ENCODE measurements at regions not wholly inside any gene's neighbourhood (a gene's known extent, or its start where the extent isn't known, plus 50 kb on each side); places are given as distances from the start of the nearest gene placed in this dataset.

- ChIA-PET CTCF (no interaction called here), POLR2A (no interaction called here)
- Histone ChIP-seq H3K27me3 (replicated peaks; ENCODE audit: control insufficient read depth, insufficient read depth, low read length) (no peaks in the 10 kb centered on the region), H3K4me1 (no peaks in the 10 kb centered on the region), H3K36me3 (ENCODE audit: control insufficient read depth, insufficient read depth, low read length) (no peaks in the 10 kb centered on the region), H3K9me3 (no peaks in the 10 kb centered on the region), H3K4me3 (ENCODE audit: low read depth, low read length) (no peak overlapping the region)
- no peak for TF ChIP-seq CTCF (IDR thresholded peaks at IDR 0.05; ENCODE audit: insufficient read depth in 1 of 2, low read depth in 1 of 2, low read length in 1 of 2, severe bottlenecking in 1 of 2, unreplicated experiment in 1 of 2)
- no peak for DNase-seq
- Mint-ChIP-seq H3K4me1 (ENCODE audit: low read depth, unreplicated experiment) (no peaks in the 10 kb centered on the region), H3K36me3 (ENCODE audit: insufficient read depth, unreplicated experiment) (no peaks in the 10 kb centered on the region), H3K4me3 (ENCODE audit: unreplicated experiment) (no peak overlapping the region), H3K9me3 (ENCODE audit: unreplicated experiment) (no peaks in the 10 kb centered on the region), H3K27ac (ENCODE audit: unreplicated experiment) (no peak overlapping the region), H3K27me3 (ENCODE audit: insufficient read depth, unreplicated experiment) (peaks cover 8% of the 10 kb centered on the region)
- BruUV-seq (replicated peaks), result no TSS peak
- intact Hi-C loops (cut with micrococcal nuclease; ENCODE audit: unreplicated experiment), result no loop called here
Measured at GRCh38 chr1:229851511-229851910, 215.5 kb upstream of the GALNT2 start.

GRCh38 chr1:229853751-229854150 lies 213.3 kb upstream of the GALNT2 start:
- Mint-ChIP-seq H3K4me1 (ENCODE audit: low read depth, unreplicated experiment) (no peaks in the 10 kb centered on the region), H3K27me3 (ENCODE audit: insufficient read depth, unreplicated experiment) (peaks cover 8% of the 10 kb centered on the region), H3K9me3 (ENCODE audit: unreplicated experiment) (no peaks in the 10 kb centered on the region), H3K36me3 (ENCODE audit: insufficient read depth, unreplicated experiment) (no peaks in the 10 kb centered on the region), H3K4me3 (ENCODE audit: unreplicated experiment) (no peak overlapping the region), H3K27ac (ENCODE audit: unreplicated experiment) (no peak overlapping the region)
- intact Hi-C loops (cut with micrococcal nuclease; ENCODE audit: unreplicated experiment), result no loop called here
- Histone ChIP-seq H3K36me3 (ENCODE audit: control insufficient read depth, insufficient read depth, low read length) (no peaks in the 10 kb centered on the region), H3K9me3 (no peaks in the 10 kb centered on the region), H3K4me3 (ENCODE audit: low read depth, low read length) (no peak overlapping the region), H3K27me3 (replicated peaks; ENCODE audit: control insufficient read depth, insufficient read depth, low read length) (no peaks in the 10 kb centered on the region), H3K4me1 (no peaks in the 10 kb centered on the region)
- no peak for DNase-seq
- ChIA-PET CTCF (no interaction called here), POLR2A (no interaction called here)
- no TSS peak for BruUV-seq (replicated peaks)
- TF ChIP-seq CTCF (IDR thresholded peaks at IDR 0.05; ENCODE audit: insufficient read depth in 1 of 2, low read depth in 1 of 2, low read length in 1 of 2, severe bottlenecking in 1 of 2, unreplicated experiment in 1 of 2), result no peak

GRCh38 chr1:229854620-229855019 lies 212.4 kb upstream of the GALNT2 start:
- no peak for DNase-seq
- CTCF ChIA-PET, result no interaction called here
- TF ChIP-seq CTCF (IDR thresholded peaks at IDR 0.05; ENCODE audit: insufficient read depth in 1 of 2, low read depth in 1 of 2, low read length in 1 of 2, severe bottlenecking in 1 of 2, unreplicated experiment in 1 of 2), result no peak

More at GRCh38 chr1:229854620-229855019, 212.4 kb upstream of the GALNT2 start:
- no TSS peak for BruUV-seq (replicated peaks)
- Mint-ChIP-seq H3K27me3 (ENCODE audit: insufficient read depth, unreplicated experiment) (peaks cover 8% of the 10 kb centered on the region), H3K4me3 (ENCODE audit: unreplicated experiment) (no peak overlapping the region), H3K4me1 (ENCODE audit: low read depth, unreplicated experiment) (no peaks in the 10 kb centered on the region), H3K27ac (ENCODE audit: unreplicated experiment) (no peak overlapping the region), H3K36me3 (ENCODE audit: insufficient read depth, unreplicated experiment) (no peaks in the 10 kb centered on the region), H3K9me3 (ENCODE audit: unreplicated experiment) (no peaks in the 10 kb centered on the region)
- Histone ChIP-seq H3K4me3 (ENCODE audit: low read depth, low read length) (no peak overlapping the region), H3K9me3 (no peaks in the 10 kb centered on the region), H3K4me1 (no peaks in the 10 kb centered on the region), H3K27me3 (replicated peaks; ENCODE audit: control insufficient read depth, insufficient read depth, low read length) (no peaks in the 10 kb centered on the region), H3K36me3 (ENCODE audit: control insufficient read depth, insufficient read depth, low read length) (no peaks in the 10 kb centered on the region)
- intact Hi-C loops (cut with micrococcal nuclease; ENCODE audit: unreplicated experiment), result no loop called here
- POLR2A ChIA-PET, result no interaction called here

All from Caco-2 (cell line).